HG02610 (cell line): ENCODE measurements at regions not wholly inside any gene's neighbourhood (a gene's known extent, or its start where the extent isn't known, plus 50 kb on each side); places are given as distances from the start of the nearest gene placed in this dataset.

Experiments
- ATAC-seq: cut with Tn5 transposase; IDR thresholded peaks from one replicate; pipeline ENCODE4 v1.9.1; 2021; ENCODE audit warnings: mild to moderate bottlenecking, moderate library complexity; ENCODE audit not compliant: unreplicated experiment

- ATAC-seq, result no peak
These were observed 2270.9 kb downstream of the PCDH9 start for GRCh38 chr13:64959276-64959675.

GRCh38 chr13:64958106-64958505 is 2272.0 kb downstream of the PCDH9 start:
- ATAC-seq, result no peak

DNA sequence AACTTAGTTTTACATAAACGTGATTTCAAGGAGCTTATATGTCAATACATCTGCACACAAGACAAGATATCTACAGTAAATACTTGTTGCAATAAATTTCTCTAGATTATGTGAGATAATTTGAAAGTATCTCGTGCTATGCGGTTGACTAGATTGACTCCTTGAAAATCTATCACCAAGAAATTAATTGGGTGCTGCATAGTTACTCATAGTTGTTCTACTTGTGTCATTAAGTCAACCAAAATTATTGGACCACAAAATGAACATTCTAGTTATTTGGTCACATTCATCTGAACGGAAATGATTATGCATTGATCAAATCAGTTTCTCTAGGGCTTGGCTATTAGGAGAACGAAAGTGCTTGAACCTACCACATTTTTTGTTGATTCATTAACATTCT is 2291.5 kb downstream of the PCDH9 start:
- no peak for ATAC-seq

GRCh38 chr13:64937302-64937701 is 2292.8 kb downstream of the PCDH9 start:
- ATAC-seq, result no peak

- ATAC-seq, result no peak
These were observed 2293.3 kb downstream of the PCDH9 start for GRCh38 chr13:64936879-64937278.

- ATAC-seq, result no peak
These were observed 2294.7 kb downstream of the PCDH9 start for GRCh38 chr13:64935441-64935840.

- no peak for ATAC-seq
These were observed 2295.4 kb downstream of the PCDH9 start for GRCh38 chr13:64934569-64935362.

DNA sequence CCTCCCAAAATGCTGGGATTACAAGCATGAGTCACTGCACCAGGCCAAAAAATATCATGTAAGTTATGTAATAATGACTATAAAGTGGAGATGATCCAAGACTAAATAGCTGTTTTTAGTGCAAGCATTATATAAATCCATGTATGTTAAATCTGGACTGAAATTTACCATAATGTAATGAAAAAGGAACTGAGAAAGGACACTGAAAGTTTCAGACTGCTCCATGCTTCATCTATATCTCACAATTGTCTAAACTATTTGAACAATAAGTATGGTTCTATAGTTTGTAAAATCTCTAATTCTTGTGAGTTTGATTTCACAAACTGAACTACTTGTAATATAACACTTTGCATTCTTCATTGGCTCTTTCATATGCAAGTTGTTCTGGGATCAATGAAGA is 2299.5 kb downstream of the PCDH9 start:
- no peak for ATAC-seq

DNA sequence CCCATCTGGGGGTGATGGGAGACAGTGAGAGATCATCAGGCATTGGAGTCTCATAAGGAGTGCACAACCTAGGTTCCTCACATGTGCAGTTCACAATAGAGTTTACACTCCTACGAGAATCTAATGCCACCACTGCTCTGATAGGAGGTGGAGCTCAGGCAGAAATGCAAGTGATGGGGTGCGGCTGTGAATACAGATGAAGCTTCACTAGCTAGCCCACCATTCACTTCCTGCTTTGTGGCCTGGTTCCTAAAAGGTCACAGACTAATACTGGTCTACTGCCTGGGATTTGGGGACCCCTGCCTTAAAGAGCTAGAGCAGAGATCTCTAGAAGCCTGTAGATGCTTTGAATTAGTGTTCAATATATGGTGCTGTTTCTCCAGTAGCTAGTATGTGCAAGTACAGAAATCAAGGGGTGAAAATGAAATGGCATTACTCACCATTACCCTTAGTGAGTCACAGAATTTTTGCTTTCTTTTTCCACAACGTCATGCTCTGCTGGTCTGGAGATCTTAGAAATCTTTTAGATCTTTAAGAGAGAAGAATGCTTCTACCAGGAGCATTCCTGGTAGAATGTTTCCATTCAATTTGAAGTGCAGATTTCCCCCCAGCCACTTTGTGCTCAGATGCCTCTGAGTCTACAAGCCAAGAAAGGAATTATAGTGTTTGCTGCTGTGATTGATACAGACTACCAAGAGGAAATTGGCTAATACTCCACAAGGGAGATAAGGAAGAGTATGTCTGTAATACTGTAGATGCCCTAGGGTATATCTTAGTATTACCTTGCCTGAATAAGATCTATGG is 2301.2 kb downstream of the PCDH9 start:
- ATAC-seq, result peak; percentile 97

DNA sequence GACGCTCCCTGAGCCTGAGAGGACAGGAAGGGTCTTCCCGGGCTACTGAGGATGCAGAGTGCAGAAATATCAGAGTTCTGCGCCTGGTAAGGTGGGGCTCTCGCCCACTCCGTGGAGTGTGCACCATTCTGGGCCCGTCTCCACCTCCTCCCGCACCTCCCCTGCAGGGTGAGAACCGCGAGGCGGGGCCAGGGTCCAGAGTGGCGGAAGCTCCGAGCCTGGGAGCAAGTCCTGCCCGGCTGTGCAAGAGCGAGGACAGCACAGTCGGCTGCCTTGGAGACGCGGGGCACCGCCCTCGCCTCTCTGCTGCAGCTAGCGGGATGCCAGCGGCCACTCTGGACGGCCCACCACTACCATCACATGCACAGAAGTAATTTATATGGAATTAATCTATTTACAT is 2304.4 kb downstream of the PCDH9 start:
- ATAC-seq, result no peak

DNA sequence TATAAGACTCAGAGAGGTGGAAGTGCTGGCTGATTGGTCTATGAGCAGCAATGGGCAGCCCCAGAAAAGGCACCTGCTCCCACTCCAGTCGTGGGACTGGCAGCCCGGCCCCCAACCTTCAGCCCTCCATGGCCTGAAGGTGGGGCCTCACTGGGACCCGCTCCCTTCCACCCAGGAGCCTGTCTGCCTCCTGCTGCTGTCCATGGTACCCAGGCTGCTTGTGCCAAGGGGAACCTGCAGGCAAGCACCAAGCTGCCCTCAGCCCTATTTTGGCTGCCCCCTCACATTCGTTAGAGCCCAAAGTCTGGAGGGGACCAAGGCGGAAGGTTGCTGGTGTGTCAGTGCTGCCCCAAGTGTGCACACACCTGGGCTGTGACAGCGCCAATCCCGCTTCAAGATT is 2304.9 kb downstream of the PCDH9 start:
- no peak for ATAC-seq

GRCh38 chr13:64924401-64924800 is 2305.7 kb downstream of the PCDH9 start:
- no peak for ATAC-seq

- no peak for ATAC-seq
These were observed 2312.6 kb downstream of the PCDH9 start for GRCh38 chr13:64917566-64917965.

DNA sequence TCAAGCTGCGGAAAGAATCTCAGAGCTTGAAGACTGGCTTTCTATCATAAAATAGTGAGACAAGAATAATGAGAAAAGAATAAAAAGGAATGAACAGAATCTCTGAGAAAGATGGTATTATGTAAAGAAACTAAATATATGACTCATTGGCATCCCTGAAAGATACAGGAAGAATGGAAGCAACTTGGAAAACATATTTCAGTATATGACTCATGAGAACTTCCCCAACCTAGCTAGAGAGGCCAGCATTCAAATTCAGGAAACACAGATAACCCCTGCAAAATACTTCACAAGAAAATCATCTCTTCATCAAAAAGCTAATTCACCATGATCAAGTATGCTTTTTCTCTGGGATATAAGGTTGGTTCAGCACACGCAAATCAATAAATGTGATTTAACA is 2318.0 kb downstream of the PCDH9 start:
- ATAC-seq, result no peak

DNA sequence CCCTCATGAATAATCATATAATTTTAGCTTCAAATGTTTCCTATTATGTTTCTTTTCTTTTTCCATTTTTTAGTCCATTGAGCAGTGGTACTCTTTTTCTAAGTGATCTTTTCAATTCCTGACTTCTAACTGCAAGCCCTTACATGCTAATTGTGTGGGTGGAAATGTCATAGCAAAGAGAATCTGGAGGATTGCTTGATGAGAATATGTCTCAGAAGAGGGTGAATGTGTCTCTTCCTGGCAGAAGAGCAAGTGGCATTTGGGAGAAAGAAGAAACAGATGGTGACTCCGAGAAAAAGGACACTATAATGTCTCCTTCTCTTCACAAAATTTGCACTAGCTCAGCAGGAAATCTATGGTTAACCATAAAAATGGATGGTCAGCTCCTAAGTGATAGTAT is 2320.0 kb downstream of the PCDH9 start:
- no peak for ATAC-seq

GRCh38 chr13:64909184-64909583 is 2321.0 kb downstream of the PCDH9 start:
- no peak for ATAC-seq

DNA sequence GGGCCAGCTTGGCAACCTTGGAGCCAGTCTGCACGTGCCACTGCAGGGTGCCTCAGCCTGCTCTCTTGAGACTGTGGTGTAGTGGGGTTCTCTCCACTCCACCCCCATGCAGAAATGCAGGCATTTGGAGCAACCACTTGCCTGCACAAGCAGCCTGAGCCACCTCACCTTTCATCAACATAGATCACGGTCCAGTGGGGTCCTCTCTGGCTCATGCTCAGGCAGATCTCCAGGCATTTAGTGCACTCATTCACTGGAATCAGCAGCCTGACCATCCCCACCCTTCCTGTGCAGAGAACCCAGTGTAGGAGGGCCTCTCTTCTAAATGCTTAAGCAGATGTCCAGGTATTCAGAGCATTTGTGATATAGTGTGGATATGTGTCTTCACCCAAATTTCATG is 2330.1 kb downstream of the PCDH9 start:
- no peak for ATAC-seq

DNA sequence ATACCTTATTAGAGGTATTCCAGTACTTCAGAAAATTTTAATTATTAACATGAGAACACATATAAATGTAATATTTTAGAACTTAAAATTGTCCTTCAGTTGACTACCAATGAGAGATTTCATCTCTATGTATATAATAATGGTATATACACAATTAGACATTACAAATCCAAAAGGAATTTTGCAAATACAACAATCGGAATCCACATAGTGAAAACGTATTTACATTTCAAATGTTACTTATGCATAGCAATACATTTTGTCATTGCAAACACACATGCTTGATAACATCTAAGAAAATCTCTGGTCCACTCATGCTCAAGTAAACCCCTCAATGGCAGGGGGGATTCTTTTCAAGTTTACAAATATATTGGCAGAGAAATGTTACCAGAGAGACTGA is 2345.2 kb downstream of the PCDH9 start:
- ATAC-seq, result no peak

GRCh38 chr13:64877176-64877575 is 2353.0 kb downstream of the PCDH9 start:
- ATAC-seq, result no peak

DNA sequence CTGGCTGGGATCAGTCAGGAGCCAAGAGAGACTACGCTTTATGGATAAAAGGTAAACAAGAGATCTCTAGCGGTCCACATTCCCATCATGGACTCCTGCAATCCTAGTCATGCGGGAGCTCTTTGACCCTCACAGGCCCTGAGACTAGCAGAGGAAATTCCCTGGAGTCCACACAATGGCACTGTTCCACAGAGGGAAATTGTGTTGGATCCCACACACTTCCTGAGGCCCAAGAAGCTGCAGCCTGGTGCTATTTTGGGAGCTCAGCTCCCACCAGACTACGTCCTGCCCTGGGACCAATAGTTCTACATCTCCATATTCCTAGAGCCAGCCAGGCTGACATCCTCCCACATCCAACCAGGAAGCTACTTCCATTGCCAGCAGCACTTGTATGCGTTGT is 2358.4 kb downstream of the PCDH9 start:
- no peak for ATAC-seq

DNA sequence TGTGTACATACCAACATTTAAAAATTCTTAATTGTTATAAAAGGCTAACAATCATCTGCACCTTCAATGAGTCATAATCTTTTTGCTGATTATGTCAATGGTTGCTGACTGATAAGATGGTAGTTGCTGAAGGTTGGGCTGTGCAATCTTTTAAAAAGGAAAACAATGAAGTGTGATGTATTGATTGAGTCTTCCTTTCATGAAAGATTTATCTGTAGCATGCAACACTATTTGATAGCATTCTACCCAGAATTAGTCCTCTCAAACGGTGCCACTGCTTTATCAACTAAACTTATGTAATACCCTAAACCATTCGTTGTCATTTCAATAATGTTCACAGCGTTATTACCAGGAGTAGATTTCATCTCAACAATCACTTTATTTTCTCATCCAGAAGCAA is 2360.6 kb downstream of the PCDH9 start:
- no peak for ATAC-seq

- no peak for ATAC-seq
These were observed 2362.3 kb downstream of the PCDH9 start for GRCh38 chr13:64867856-64868255.
